Fibroblast of pulmonary artery (primary cell): ENCODE measurements at regions not wholly inside any gene's neighbourhood (a gene's known extent, or its start where the extent isn't known, plus 50 kb on each side); places are given as distances from the start of the nearest gene placed in this dataset.

Experiments
- DNase-seq: peaks from one replicate; pipeline ENCODE4 v3.0.0-alpha.2; 2010; ENCODE audit warnings: low read depth
- H3K4me3 ChIP-seq: replicated peaks from 2 replicates; pipeline ENCODE4 v1.5.1; 2011; ENCODE audit warnings: low read depth, mild to moderate bottlenecking, control low read depth, low read length, moderate library complexity
- TF ChIP-seq, protein P1 (sequence below): IDR thresholded peaks from 2 replicates; pipeline ENCODE4 v1.5.1; 2011; ENCODE audit warnings: mild to moderate bottlenecking, control low read depth, low read length, inconsistent platforms; ENCODE audit errors: missing control alignments

DNA sequence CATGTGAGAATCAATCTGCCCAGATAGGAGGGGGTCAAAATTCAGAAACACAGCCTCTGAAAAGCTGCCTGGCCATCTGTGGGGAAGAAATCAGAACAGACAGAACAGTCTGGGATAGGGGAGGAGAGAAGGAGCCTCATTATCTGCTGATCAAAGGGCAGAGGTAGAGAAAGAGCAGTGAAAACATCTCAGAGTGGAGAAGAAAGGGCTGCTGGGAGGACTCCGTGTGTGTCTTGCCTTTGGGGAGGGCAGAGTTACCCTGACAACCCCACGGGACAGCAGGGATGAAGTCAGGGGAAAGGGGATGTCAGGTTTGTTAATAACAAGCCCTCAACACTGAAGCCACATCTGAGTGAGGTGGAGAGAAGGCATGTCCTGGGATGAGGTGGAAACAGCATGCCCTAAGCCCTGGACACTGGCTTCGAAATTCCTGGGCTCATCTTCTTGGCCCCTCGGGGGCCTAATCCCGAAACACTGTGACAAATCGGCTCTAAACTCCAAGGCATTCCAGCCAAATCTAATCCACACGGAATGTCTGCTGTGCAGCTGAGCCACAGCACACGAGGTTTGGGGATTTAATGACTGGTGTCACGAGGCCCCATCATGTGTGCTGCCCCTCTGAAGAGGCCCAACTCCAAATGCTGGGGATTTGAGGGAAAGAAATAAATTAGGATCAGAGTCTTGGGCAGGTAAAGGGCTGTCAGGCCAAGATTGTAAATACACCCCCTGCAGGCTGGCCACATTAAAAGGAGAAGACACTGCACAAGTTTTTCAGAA is 82.8 kb upstream of the FGFR2 start:
- TF ChIP-seq, protein P1, sequence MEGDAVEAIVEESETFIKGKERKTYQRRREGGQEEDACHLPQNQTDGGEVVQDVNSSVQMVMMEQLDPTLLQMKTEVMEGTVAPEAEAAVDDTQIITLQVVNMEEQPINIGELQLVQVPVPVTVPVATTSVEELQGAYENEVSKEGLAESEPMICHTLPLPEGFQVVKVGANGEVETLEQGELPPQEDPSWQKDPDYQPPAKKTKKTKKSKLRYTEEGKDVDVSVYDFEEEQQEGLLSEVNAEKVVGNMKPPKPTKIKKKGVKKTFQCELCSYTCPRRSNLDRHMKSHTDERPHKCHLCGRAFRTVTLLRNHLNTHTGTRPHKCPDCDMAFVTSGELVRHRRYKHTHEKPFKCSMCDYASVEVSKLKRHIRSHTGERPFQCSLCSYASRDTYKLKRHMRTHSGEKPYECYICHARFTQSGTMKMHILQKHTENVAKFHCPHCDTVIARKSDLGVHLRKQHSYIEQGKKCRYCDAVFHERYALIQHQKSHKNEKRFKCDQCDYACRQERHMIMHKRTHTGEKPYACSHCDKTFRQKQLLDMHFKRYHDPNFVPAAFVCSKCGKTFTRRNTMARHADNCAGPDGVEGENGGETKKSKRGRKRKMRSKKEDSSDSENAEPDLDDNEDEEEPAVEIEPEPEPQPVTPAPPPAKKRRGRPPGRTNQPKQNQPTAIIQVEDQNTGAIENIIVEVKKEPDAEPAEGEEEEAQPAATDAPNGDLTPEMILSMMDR, result no peak
- H3K4me3 ChIP-seq, result no peak overlapping the region
- DNase-seq, result no peak

- DNase-seq, result no peak
Observed at GRCh38 chr10:121679916-121680315, 81.7 kb upstream of the FGFR2 start.

DNA sequence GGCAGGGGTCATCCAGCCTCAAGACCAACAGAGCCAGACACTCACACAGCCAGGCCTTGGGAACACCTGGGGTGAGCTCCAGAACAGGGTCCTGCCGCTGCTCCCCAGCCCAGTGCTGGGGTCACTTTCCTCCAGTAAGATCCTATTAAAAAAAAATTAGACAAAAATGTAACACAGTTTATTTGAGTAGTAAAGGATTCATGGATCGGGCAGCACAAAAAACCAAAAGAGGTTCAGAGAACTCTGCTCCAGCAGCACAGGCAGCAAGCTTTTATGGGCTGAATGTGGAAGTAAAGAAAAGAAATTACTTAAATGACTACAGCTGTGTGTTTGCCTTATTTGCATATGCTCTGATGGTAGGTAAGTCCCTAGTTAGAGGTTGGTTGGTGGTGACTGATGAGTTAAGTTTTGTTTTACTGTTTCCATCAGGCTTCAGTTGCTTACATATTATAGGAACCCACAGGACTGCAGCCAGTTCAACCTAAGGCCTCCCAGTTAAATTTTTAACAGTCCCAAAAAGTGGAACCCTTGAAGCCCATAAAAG is 80.5 kb upstream of the FGFR2 start:
- DNase-seq, result no peak
- TF ChIP-seq, protein P1, result no peak
- no peak overlapping the region for H3K4me3 ChIP-seq

More at GRCh38 chr10:121679916-121680315, 81.7 kb upstream of the FGFR2 start:
- H3K4me3 ChIP-seq, result no peak overlapping the region
- TF ChIP-seq, protein P1, result no peak

GRCh38 chr10:121677880-121678279 is 79.6 kb upstream of the FGFR2 start:
- no peak overlapping the region for H3K4me3 ChIP-seq
- TF ChIP-seq, protein P1, result no peak
- DNase-seq, result no peak

- TF ChIP-seq, protein P1, result no peak
- no peak for DNase-seq
- H3K4me3 ChIP-seq, result no peak overlapping the region
Observed at GRCh38 chr10:121675344-121675743, 77.1 kb upstream of the FGFR2 start.

- no peak overlapping the region for H3K4me3 ChIP-seq
- TF ChIP-seq, protein P1, result no peak
- DNase-seq, result no peak
Observed at GRCh38 chr10:121674885-121675284, 76.6 kb upstream of the FGFR2 start.
